Activated T-cell treated with anti-CD3 and anti-CD28 coated beads, Interleukin-2, amount 50 U/mL, for 72 hours (primary cell): ENCODE measurements at regions not wholly inside any gene's neighbourhood (a gene's known extent, or its start where the extent isn't known, plus 50 kb on each side); places are given as distances from the start of the nearest gene placed in this dataset.

Experiments
- ATAC-seq, 2 donors: fragments of 150-1000 bp; cut with Tn5 transposase; replicated peaks in 1 of 2; 2 replicates each; pipeline ENCODE4 v1.10.0; 2021; ENCODE audit warnings: moderate library complexity in 2 of 2, mild to moderate bottlenecking in 1 of 2
- DNase-seq, 2 donors: peaks; one replicate each; pipeline ENCODE4 v3.0.0; 2021 to 2022; ENCODE audit warnings: mixed read lengths in 1 of 2
- H3K27ac Mint-ChIP-seq: one replicate; pipeline ENCODE4 v1.8.0; 2022; ENCODE audit warnings: mild to moderate bottlenecking, moderate library complexity, mixed read lengths
- H3K27me3 Mint-ChIP-seq: one replicate; pipeline ENCODE4 v1.8.0; 2022; ENCODE audit warnings: low read depth, mixed read lengths
- H3K36me3 Mint-ChIP-seq, 2 donors: one replicate each; pipeline ENCODE4 v1.8.0; 2022; ENCODE audit warnings: mixed read lengths in 2 of 2, mild to moderate bottlenecking in 1 of 2; ENCODE audit not compliant: insufficient read depth in 2 of 2
- H3K4me1 Mint-ChIP-seq: one replicate; pipeline ENCODE4 v1.8.0; 2022; ENCODE audit warnings: low read depth, mixed read lengths
- H3K4me3 Mint-ChIP-seq, 2 donors: one replicate each; pipeline ENCODE4 v1.8.0; 2022; ENCODE audit warnings: mild to moderate bottlenecking in 2 of 2, mixed read lengths in 2 of 2, moderate library complexity in 2 of 2
- H3K9me3 Mint-ChIP-seq, 2 donors: one replicate each; pipeline ENCODE4 v1.8.0; 2022; ENCODE audit warnings: mixed read lengths in 2 of 2

- Mint-ChIP-seq H3K4me1 (no peaks in the 10 kb centered on the region), H3K27ac (no peak overlapping the region), H3K36me3 (no peaks in the 10 kb centered on the region), H3K9me3 (peaks cover 0 to 5% of the 10 kb centered on the region in 2 donors), H3K4me3 (no peak overlapping the region), H3K27me3 (no peaks in the 10 kb centered on the region)
- ATAC-seq (no peak), DNase-seq (no peak)
These were observed 58.0 kb upstream of the ZNF536 start for GRCh38 chr19:30314056-30314804.

DNA sequence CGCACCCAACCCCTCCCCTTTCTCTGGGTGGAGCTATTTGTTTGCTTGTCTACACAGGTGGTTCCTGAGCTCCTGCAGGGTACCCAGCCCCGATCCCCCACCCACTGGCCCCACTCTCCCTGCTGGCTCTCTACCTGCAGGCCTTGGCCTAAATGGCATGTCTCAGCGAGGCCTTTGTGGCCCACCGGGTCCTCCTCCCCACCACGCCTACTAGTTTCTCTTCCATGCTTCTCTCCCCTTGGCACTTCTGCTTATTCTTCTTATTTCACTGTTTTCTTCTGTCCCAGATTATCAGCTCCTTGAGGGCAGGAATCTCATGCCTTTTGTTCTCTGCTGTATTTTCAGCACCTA, 57.4 kb upstream of the ZNF536 start:
- ATAC-seq (no peak), DNase-seq (no peak)
- Mint-ChIP-seq H3K4me3 (no peak overlapping the region), H3K4me1 (no peaks in the 10 kb centered on the region), H3K27me3 (no peaks in the 10 kb centered on the region), H3K27ac (no peak overlapping the region), H3K36me3 (no peaks in the 10 kb centered on the region), H3K9me3 (peaks cover 0 to 5% of the 10 kb centered on the region in 2 donors)

DNA sequence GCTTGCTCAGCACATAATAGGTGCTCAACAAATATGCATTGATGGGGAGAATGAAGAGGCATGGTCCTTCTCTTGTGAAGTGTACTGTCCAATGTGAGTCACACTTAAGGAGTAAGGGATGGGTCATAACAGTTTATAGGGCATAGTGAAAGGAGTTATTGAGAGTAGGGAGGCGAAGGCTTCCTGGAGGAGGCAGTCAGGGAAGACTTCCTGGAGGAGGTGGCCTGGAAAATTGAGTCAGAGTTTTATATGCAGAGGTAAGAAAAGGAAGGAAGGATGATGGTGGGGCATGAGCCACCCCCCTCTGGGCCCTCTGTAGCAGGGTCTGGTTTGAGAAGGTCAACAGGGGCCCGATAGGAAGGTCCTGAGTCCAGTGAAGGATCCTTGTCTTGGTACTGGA, 57.0 kb upstream of the ZNF536 start:
- Mint-ChIP-seq H3K4me3 (no peak overlapping the region), H3K27ac (no peak overlapping the region), H3K36me3 (no peaks in the 10 kb centered on the region), H3K4me1 (no peaks in the 10 kb centered on the region), H3K27me3 (no peaks in the 10 kb centered on the region), H3K9me3 (peaks cover 0 to 5% of the 10 kb centered on the region in 2 donors)
- DNase-seq (no peak), ATAC-seq (no peak)

DNA sequence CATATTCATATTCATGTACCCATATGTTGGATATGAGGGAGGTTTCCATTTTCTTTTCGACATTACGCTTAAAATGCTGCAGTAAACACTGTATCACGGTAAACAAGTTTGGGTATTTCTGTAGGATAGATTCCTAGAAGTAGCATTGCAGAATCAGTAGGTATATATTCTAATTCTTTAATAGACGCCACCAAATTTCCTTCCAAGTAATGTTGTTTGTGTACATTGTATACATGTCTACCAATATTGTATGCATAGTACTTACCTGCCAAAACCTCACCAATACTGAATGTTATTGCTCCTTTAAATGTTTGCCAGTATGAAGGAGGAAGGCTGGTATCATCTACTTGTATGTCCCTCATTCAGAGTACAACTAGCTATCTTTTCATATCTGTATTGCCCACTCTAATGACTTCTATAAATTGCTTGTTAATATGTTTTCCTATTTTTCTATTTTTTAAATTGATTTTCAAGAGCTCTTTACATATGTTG, 56.1 kb upstream of the ZNF536 start:
- no peaks in the 10 kb centered on the region for H3K27me3 Mint-ChIP-seq
- no peaks in the 10 kb centered on the region for H3K4me1 Mint-ChIP-seq
- DNase-seq (no peak), ATAC-seq (no peak)
- H3K4me3 Mint-ChIP-seq: no peak overlapping the region
- H3K27ac Mint-ChIP-seq: no peak overlapping the region
- peaks cover 0 to 5% of the 10 kb centered on the region in 2 donors for H3K9me3 Mint-ChIP-seq
- H3K36me3 Mint-ChIP-seq: no peaks in the 10 kb centered on the region

GRCh38 chr19:30316560-30317106, 55.6 kb upstream of the ZNF536 start:
- H3K4me3 Mint-ChIP-seq: no peak overlapping the region
- peaks cover 0 to 5% of the 10 kb centered on the region in 2 donors for H3K9me3 Mint-ChIP-seq
- no peaks in the 10 kb centered on the region for H3K36me3 Mint-ChIP-seq
- H3K27ac Mint-ChIP-seq: no peak overlapping the region
- ATAC-seq (no peak), DNase-seq (no peak)
- H3K4me1 Mint-ChIP-seq: no peaks in the 10 kb centered on the region
- H3K27me3 Mint-ChIP-seq: no peaks in the 10 kb centered on the region

- DNase-seq: no peak
- Mint-ChIP-seq H3K27ac (no peak overlapping the region), H3K36me3 (no peaks in the 10 kb centered on the region), H3K27me3 (no peaks in the 10 kb centered on the region), H3K4me1 (no peaks in the 10 kb centered on the region), H3K4me3 (no peak overlapping the region), H3K9me3 (peaks cover 0 to 5% of the 10 kb centered on the region in 2 donors)
- ATAC-seq: no peak
These were observed 54.8 kb upstream of the ZNF536 start for GRCh38 chr19:30317403-30317802.

- H3K27ac Mint-ChIP-seq: no peak overlapping the region
- DNase-seq (no peak), ATAC-seq (no peak)
- H3K4me3 Mint-ChIP-seq: no peak overlapping the region
- H3K4me1 Mint-ChIP-seq: no peaks in the 10 kb centered on the region
- H3K27me3 Mint-ChIP-seq: no peaks in the 10 kb centered on the region
- H3K9me3 Mint-ChIP-seq: peaks cover 0 to 5% of the 10 kb centered on the region in 2 donors
- no peaks in the 10 kb centered on the region for H3K36me3 Mint-ChIP-seq
These were observed 53.9 kb upstream of the ZNF536 start for GRCh38 chr19:30318261-30318660.

DNA sequence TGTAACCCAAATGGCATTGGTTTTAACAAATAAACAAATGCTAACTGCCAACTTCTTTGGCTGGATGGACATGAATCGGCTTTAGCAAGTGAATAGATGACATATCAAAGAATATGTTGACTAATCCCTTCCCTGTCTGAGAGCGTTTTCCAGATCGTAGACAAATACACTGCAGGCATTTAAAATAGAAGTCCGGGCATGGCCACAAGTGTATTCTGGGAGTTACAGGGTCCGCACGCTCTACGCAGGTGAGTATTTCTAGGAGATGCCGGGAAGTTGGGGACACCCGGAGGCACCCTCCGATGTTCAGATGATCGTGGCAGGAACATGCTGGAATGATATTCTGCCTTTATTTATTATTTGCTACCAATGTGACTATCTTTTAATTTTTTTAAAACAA, 53.2 kb upstream of the ZNF536 start:
- no peak overlapping the region for H3K4me3 Mint-ChIP-seq
- H3K36me3 Mint-ChIP-seq: no peaks in the 10 kb centered on the region
- H3K4me1 Mint-ChIP-seq: no peaks in the 10 kb centered on the region
- ATAC-seq (no peak), DNase-seq (no peak)
- H3K9me3 Mint-ChIP-seq: peaks cover 3 to 7% of the 10 kb centered on the region in 2 donors
- H3K27ac Mint-ChIP-seq: no peak overlapping the region
- H3K27me3 Mint-ChIP-seq: peaks cover 3% of the 10 kb centered on the region

DNA sequence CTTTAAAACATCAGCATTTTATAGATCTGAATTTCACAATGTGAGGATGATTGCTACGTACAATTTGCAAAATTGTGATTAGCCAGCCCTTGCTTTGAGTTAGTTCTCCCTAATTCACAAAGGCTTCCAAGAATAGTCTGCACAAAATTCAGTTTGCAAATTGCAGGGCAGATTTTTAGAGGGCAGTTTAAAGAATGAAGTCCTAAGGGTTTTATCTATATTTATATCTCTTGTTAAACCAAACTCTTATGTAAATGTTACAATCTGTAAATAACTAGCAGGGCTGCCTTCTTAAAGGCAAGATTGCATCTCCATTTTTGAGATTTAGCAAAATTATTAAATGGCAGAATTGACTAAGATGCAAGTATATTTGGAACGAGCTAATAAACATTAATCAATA, 52.8 kb upstream of the ZNF536 start:
- Mint-ChIP-seq H3K27me3 (peaks cover 7% of the 10 kb centered on the region), H3K4me3 (no peak overlapping the region), H3K4me1 (no peaks in the 10 kb centered on the region), H3K27ac (no peak overlapping the region), H3K9me3 (peaks cover 5 to 9% of the 10 kb centered on the region in 2 donors), H3K36me3 (no peaks in the 10 kb centered on the region)
- ATAC-seq: no peak
- no peak for DNase-seq

DNA sequence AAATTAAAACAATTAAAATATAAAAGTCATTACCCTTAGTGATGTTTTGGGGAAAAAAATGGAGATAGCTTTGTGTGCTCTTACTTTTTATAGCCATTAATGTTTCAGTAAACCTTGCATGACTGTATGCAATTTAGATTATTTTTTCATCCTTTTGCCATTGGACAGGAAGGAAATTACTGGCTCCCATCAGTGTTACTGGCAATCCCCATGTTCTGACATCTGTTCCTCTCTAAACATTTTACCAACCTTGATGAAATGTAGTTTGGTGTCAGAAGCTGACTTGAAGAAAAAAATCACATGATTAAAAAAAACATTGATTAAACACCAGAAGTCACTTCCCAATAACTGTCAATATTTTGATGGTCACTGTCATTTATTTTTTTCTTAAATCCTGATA, 52.3 kb upstream of the ZNF536 start:
- peaks cover 7% of the 10 kb centered on the region for H3K27me3 Mint-ChIP-seq
- DNase-seq (no peak), ATAC-seq (no peak)
- H3K4me3 Mint-ChIP-seq: no peak overlapping the region
- H3K36me3 Mint-ChIP-seq: no peaks in the 10 kb centered on the region
- peaks cover 5 to 9% of the 10 kb centered on the region in 2 donors for H3K9me3 Mint-ChIP-seq
- no peaks in the 10 kb centered on the region for H3K4me1 Mint-ChIP-seq
- no peak overlapping the region for H3K27ac Mint-ChIP-seq

GRCh38 chr19:30320466-30320865, 51.7 kb upstream of the ZNF536 start:
- Mint-ChIP-seq H3K4me3 (no peak overlapping the region), H3K36me3 (no peaks in the 10 kb centered on the region), H3K9me3 (peaks cover 5 to 7% of the 10 kb centered on the region in 2 donors), H3K27ac (no peak overlapping the region), H3K27me3 (peaks cover 7% of the 10 kb centered on the region), H3K4me1 (no peaks in the 10 kb centered on the region)
- ATAC-seq (no peak), DNase-seq (no peak)

DNA sequence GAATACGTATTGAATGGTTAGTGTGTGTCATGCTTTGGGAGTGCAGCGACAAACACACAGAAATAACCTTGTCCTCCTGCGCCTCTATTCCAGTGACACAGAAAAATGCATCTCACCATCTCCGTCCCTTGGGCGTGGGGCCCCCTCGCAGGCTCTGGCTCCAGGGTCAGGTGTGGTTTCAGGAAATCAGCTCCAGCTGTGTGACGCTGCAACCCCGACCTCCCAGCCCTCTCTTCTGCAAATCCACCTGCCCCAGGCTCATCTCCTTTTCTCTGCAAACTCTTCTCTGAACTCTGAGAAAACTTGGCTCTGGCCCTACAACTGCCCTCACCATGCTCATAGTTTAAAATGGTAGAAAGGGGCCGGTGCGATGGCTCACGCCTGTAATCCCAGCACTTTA, 51.3 kb upstream of the ZNF536 start:
- Mint-ChIP-seq H3K36me3 (no peaks in the 10 kb centered on the region), H3K4me1 (no peaks in the 10 kb centered on the region), H3K27ac (no peak overlapping the region), H3K9me3 (peaks cover 5 to 7% of the 10 kb centered on the region in 2 donors), H3K27me3 (peaks cover 7% of the 10 kb centered on the region), H3K4me3 (no peak overlapping the region)
- no peak for DNase-seq
- no peak for ATAC-seq
